Spleen (tissue), 7 donors: ENCODE measurements at regions not wholly inside any gene's neighbourhood (a gene's known extent, or its start where the extent isn't known, plus 50 kb on each side); places are given as distances from the start of the nearest gene placed in this dataset.

Experiments
- POLR2AphosphoS5 ChIP-seq, 3 donors: sonication (generic); formaldehyde crosslinking; IDR thresholded peaks; one replicate each; pipeline ENCODE4 v1.5.1; 2017; ENCODE audit warnings: antibody characterized with exemption in 3 of 3
- TF ChIP-seq, protein P1 (sequence below), 11 experiments: fragments of 200-600 bp in 7 of 11; fragments of 450-650 bp in 4 of 11; sonication (generic) in 4 of 11; IDR thresholded peaks in 8 of 11; conservative IDR thresholded peaks in 3 of 11; 1 replicate in 7 of 11; 2 replicates in 4 of 11; pipeline versions ENCODE4 v1.4.0 to v1.8.0; 2016 to 2021; ENCODE audit warnings: antibody characterized with exemption in 11 of 11, inconsistent platforms in 4 of 11, mild to moderate bottlenecking in 1 of 11
- donor health status: DM: no; HTN: no; CAD: no; lungs with moderate emphysema.
- donor health status: DM: no; HTN: no; CAD: no.
- donor health status: DM: no; HTN: no; CAD: no.

- TF ChIP-seq POLR2AphosphoS5 (IDR thresholded peaks at IDR 0.05) = no peak
- TF ChIP-seq, protein P1, sequence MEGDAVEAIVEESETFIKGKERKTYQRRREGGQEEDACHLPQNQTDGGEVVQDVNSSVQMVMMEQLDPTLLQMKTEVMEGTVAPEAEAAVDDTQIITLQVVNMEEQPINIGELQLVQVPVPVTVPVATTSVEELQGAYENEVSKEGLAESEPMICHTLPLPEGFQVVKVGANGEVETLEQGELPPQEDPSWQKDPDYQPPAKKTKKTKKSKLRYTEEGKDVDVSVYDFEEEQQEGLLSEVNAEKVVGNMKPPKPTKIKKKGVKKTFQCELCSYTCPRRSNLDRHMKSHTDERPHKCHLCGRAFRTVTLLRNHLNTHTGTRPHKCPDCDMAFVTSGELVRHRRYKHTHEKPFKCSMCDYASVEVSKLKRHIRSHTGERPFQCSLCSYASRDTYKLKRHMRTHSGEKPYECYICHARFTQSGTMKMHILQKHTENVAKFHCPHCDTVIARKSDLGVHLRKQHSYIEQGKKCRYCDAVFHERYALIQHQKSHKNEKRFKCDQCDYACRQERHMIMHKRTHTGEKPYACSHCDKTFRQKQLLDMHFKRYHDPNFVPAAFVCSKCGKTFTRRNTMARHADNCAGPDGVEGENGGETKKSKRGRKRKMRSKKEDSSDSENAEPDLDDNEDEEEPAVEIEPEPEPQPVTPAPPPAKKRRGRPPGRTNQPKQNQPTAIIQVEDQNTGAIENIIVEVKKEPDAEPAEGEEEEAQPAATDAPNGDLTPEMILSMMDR (IDR thresholded peaks at IDR 0.05 in 8 of 11, conservative IDR thresholded peaks at IDR 0.05 in 3 of 11) = no peak
Observed at GRCh38 chr3:59433546-59433945, 383.7 kb upstream of the CFAP20DC start.
